ENCODE measurements at regions not wholly inside any gene's neighbourhood (a gene's known extent, or its start where the extent isn't known, plus 50 kb on each side); places are given as distances from the start of the nearest gene placed in this dataset.

GRCh38 chr12:124437617-124438436 lies 129.6 kb downstream of the NCOR2 start:
- H3K79me2 ChIP-seq (ENCODE audit: insufficient read depth, low read depth, low read length) = no peaks in the 10 kb centered on the region
- no peaks in the 10 kb centered on the region for H3K9me2 ChIP-seq (ENCODE audit: insufficient read depth, low read length)
- no peak overlapping the region for H3K4me3 ChIP-seq (ENCODE audit: low read depth, low read length, poor library complexity, severe bottlenecking)
- POLR2A ChIA-PET = interaction anchor here (0.6 kb wide), 1 partner anchor 52 kb away, joined by 5 read pairs; no protein-coding TSS in a partner anchor
- H3K4me2 ChIP-seq (ENCODE audit: low read length) = no peak overlapping the region
- CTCF ChIA-PET (ENCODE audit: unreplicated experiment) = no interaction called here
- H4K20me1 ChIP-seq (ENCODE audit: insufficient read depth, low read length) = no peaks in the 10 kb centered on the region
- no peak overlapping the region for H2AFZ ChIP-seq (ENCODE audit: low read length)
- no TSS peak for BruUV-seq (replicated peaks)
- intact Hi-C loops (cut with micrococcal nuclease; ENCODE audit: unreplicated experiment) = no loop called here
- H3K4me1 ChIP-seq (ENCODE audit: insufficient read depth, low read length, poor library complexity, severe bottlenecking) = no peaks in the 10 kb centered on the region
- H3K9me3 ChIP-seq (ENCODE audit: low read length) = no peaks in the 10 kb centered on the region
- H3K27ac ChIP-seq (ENCODE audit: low read depth, low read length, poor library complexity, severe bottlenecking) = no peak overlapping the region
- peaks cover 2% of the 10 kb centered on the region; the same call in 1 of the 2 replicates for H3K36me3 ChIP-seq (ENCODE audit: insufficient read depth, low read length)
- no peak for TF ChIP-seq EZH2phosphoT487 (IDR thresholded peaks at IDR 0.05; ENCODE audit: borderline replicate concordance, low read depth, low read length)
- TF ChIP-seq CTCF (conservative IDR thresholded peaks at IDR 0.05; ENCODE audit: low read length) = no peak
- DNase-seq (ENCODE audit: low spot score) = no peak

GRCh38 chr12:124437121-124437520 lies 130.3 kb downstream of the NCOR2 start:
- Histone ChIP-seq H4K20me1 (ENCODE audit: insufficient read depth, low read length) (no peaks in the 10 kb centered on the region), H3K36me3 (ENCODE audit: insufficient read depth, low read length) (no peaks in the 10 kb centered on the region), H3K9me2 (ENCODE audit: insufficient read depth, low read length) (no peaks in the 10 kb centered on the region), H3K4me1 (ENCODE audit: insufficient read depth, low read length, poor library complexity, severe bottlenecking) (no peaks in the 10 kb centered on the region), H3K79me2 (ENCODE audit: insufficient read depth, low read depth, low read length) (no peaks in the 10 kb centered on the region), H3K9me3 (ENCODE audit: low read length) (no peaks in the 10 kb centered on the region), H2AFZ (ENCODE audit: low read length) (no peak overlapping the region), H3K27ac (ENCODE audit: low read depth, low read length, poor library complexity, severe bottlenecking) (no peak overlapping the region), H3K4me2 (ENCODE audit: low read length) (no peak overlapping the region), H3K4me3 (ENCODE audit: low read depth, low read length, poor library complexity, severe bottlenecking) (no peak overlapping the region)
- intact Hi-C loops (cut with micrococcal nuclease; ENCODE audit: unreplicated experiment) = no loop called here
- TF ChIP-seq CTCF (conservative IDR thresholded peaks at IDR 0.05; ENCODE audit: low read length) = no peak
- TF ChIP-seq EZH2phosphoT487 (IDR thresholded peaks at IDR 0.05; ENCODE audit: borderline replicate concordance, low read depth, low read length) = no peak
- DNase-seq (ENCODE audit: low spot score) = no peak
- POLR2A ChIA-PET = no interaction called here
- no TSS peak for BruUV-seq (replicated peaks)
- CTCF ChIA-PET (ENCODE audit: unreplicated experiment) = no interaction called here

- H3K27ac ChIP-seq (ENCODE audit: low read depth, low read length, poor library complexity, severe bottlenecking) = no peak overlapping the region
- H3K36me3 ChIP-seq (ENCODE audit: insufficient read depth, low read length) = no peaks in the 10 kb centered on the region
- H3K4me3 ChIP-seq (ENCODE audit: low read depth, low read length, poor library complexity, severe bottlenecking) = no peak overlapping the region
- no peaks in the 10 kb centered on the region for H3K4me1 ChIP-seq (ENCODE audit: insufficient read depth, low read length, poor library complexity, severe bottlenecking)
- H3K79me2 ChIP-seq (ENCODE audit: insufficient read depth, low read depth, low read length) = no peaks in the 10 kb centered on the region
- intact Hi-C loops (cut with micrococcal nuclease; ENCODE audit: unreplicated experiment) = no loop called here
- no peaks in the 10 kb centered on the region for H4K20me1 ChIP-seq (ENCODE audit: insufficient read depth, low read length)
- CTCF ChIA-PET (ENCODE audit: unreplicated experiment) = no interaction called here
- H3K9me2 ChIP-seq (ENCODE audit: insufficient read depth, low read length) = no peaks in the 10 kb centered on the region
- no peak for DNase-seq (ENCODE audit: low spot score)
- TF ChIP-seq CTCF (conservative IDR thresholded peaks at IDR 0.05; ENCODE audit: low read length) (no peak), EZH2phosphoT487 (IDR thresholded peaks at IDR 0.05; ENCODE audit: borderline replicate concordance, low read depth, low read length) (no peak)
- no peak overlapping the region for H2AFZ ChIP-seq (ENCODE audit: low read length)
- no peaks in the 10 kb centered on the region for H3K9me3 ChIP-seq (ENCODE audit: low read length)
- H3K4me2 ChIP-seq (ENCODE audit: low read length) = no peak overlapping the region
- no TSS peak for BruUV-seq (replicated peaks)
- POLR2A ChIA-PET = no interaction called here
Observed at GRCh38 chr12:124436366-124436765, 131.0 kb downstream of the NCOR2 start.

Measured in OCI-LY7 (cell line).